ENCODE measurements at regions not wholly inside any gene's neighbourhood (a gene's known extent, or its start where the extent isn't known, plus 50 kb on each side); places are given as distances from the start of the nearest gene placed in this dataset.
"Not testable (repeated sequence)": the region's sequence is repeated elsewhere in the genome, so short reads cannot be mapped to it uniquely, and the experiment has no call there.

DNA sequence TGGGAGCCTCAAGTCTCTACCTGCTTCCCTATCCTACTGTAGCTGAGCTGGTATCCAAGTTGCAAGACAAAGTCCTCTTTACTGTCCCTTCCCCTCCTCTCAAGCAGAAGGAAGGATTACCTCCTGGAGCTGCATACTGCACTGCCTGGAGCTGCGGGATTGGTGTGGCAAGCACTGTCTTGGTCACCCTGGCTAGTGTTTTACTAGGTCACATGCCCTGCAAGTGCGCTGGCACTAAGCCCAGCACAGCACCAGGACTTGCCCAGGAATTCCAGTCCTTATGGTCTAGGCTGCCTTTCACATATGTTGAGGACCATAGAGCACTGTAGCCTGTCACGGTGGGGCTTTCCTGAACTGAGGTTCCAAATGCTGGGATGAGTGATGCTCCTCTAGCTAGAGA is 227.3 kb upstream of the ZC4H2 start:
- no peak overlapping the region for H3K4me3 ChIP-seq (ENCODE audit: control insufficient read depth, low read depth, low read length)
- no peak for DNase-seq (ENCODE audit: low read depth)
- TF ChIP-seq, protein P1, sequence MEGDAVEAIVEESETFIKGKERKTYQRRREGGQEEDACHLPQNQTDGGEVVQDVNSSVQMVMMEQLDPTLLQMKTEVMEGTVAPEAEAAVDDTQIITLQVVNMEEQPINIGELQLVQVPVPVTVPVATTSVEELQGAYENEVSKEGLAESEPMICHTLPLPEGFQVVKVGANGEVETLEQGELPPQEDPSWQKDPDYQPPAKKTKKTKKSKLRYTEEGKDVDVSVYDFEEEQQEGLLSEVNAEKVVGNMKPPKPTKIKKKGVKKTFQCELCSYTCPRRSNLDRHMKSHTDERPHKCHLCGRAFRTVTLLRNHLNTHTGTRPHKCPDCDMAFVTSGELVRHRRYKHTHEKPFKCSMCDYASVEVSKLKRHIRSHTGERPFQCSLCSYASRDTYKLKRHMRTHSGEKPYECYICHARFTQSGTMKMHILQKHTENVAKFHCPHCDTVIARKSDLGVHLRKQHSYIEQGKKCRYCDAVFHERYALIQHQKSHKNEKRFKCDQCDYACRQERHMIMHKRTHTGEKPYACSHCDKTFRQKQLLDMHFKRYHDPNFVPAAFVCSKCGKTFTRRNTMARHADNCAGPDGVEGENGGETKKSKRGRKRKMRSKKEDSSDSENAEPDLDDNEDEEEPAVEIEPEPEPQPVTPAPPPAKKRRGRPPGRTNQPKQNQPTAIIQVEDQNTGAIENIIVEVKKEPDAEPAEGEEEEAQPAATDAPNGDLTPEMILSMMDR (IDR thresholded peaks at IDR 0.05; ENCODE audit: control insufficient read depth, insufficient read depth, low read depth, low read length, missing control alignments), result no peak

- DNase-seq (ENCODE audit: low read depth), result no peak
- no peak overlapping the region for H3K4me3 ChIP-seq (ENCODE audit: control insufficient read depth, low read depth, low read length)
- TF ChIP-seq, protein P1 (IDR thresholded peaks at IDR 0.05; ENCODE audit: control insufficient read depth, insufficient read depth, low read depth, low read length, missing control alignments), result no peak
Observed at GRCh38 chrX:65196758-65197360, 220.6 kb upstream of the ZC4H2 start.

GRCh38 chrX:65195621-65196020 is 219.4 kb upstream of the ZC4H2 start:
- DNase-seq (ENCODE audit: low read depth), result no peak
- TF ChIP-seq, protein P1 (IDR thresholded peaks at IDR 0.05; ENCODE audit: control insufficient read depth, insufficient read depth, low read depth, low read length, missing control alignments), result no peak
- H3K4me3 ChIP-seq (ENCODE audit: control insufficient read depth, low read depth, low read length), result no peak overlapping the region

- TF ChIP-seq, protein P1 (IDR thresholded peaks at IDR 0.05; ENCODE audit: control insufficient read depth, insufficient read depth, low read depth, low read length, missing control alignments), result no peak
- no peak for DNase-seq (ENCODE audit: low read depth)
- no peak overlapping the region for H3K4me3 ChIP-seq (ENCODE audit: control insufficient read depth, low read depth, low read length)
Observed at GRCh38 chrX:65194547-65194946, 218.3 kb upstream of the ZC4H2 start.

- not testable (repeated sequence) for DNase-seq (ENCODE audit: low read depth)
Observed at GRCh38 chrX:65163325-65163724, 187.1 kb upstream of the ZC4H2 start.

GRCh38 chrX:65148232-65148631 is 172.0 kb upstream of the ZC4H2 start:
- H3K4me3 ChIP-seq (ENCODE audit: control insufficient read depth, low read depth, low read length), result no peak overlapping the region
- no peak for DNase-seq (ENCODE audit: low read depth)
- TF ChIP-seq, protein P1 (IDR thresholded peaks at IDR 0.05; ENCODE audit: control insufficient read depth, insufficient read depth, low read depth, low read length, missing control alignments), result no peak

More at GRCh38 chrX:65163325-65163724, 187.1 kb upstream of the ZC4H2 start:
- not testable (repeated sequence) for H3K4me3 ChIP-seq (ENCODE audit: control insufficient read depth, low read depth, low read length)

GRCh38 chrX:65136424-65136823 is 160.2 kb upstream of the ZC4H2 start:
- TF ChIP-seq, protein P1 (IDR thresholded peaks at IDR 0.05; ENCODE audit: control insufficient read depth, insufficient read depth, low read depth, low read length, missing control alignments), result no peak
- DNase-seq (ENCODE audit: low read depth), result no peak
- H3K4me3 ChIP-seq (ENCODE audit: control insufficient read depth, low read depth, low read length), result no peak overlapping the region

Data from AG09309 (cell line).